Epidermal melanocyte (primary cell): ENCODE measurements at regions not wholly inside any gene's neighbourhood (a gene's known extent, or its start where the extent isn't known, plus 50 kb on each side); places are given as distances from the start of the nearest gene placed in this dataset.
A peak's percentile ranks its signal among the peaks of the same experiment; 100 is the strongest.
"Not testable (repeated sequence)": the region's sequence is repeated elsewhere in the genome, so short reads cannot be mapped to it uniquely, and the experiment has no call there.

Source experiments
- DNase-seq: peaks from one replicate; pipeline ENCODE4 v3.0.0; 2011; ENCODE audit warnings: low spot score; ENCODE audit not compliant: insufficient read length

DNA sequence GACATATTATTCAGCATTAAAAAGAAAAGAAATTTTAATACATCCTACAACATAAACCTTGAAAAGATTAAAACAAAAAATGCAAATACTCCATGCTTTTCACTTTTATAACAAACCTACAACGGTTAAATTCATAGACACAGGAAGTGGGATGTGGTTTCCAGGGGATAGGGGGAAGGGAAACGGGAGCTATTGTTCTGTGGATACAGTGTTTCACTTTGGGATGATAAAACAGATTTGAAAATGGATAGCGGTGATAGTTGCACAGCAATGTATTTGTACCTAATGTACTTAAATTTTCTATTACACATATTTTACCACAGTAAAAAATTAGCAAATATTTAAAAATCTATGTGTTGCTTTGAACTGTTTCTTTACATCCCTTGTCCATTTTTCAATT is 368.0 kb downstream of the CDY2B start:
- DNase-seq, result not testable (repeated sequence)

DNA sequence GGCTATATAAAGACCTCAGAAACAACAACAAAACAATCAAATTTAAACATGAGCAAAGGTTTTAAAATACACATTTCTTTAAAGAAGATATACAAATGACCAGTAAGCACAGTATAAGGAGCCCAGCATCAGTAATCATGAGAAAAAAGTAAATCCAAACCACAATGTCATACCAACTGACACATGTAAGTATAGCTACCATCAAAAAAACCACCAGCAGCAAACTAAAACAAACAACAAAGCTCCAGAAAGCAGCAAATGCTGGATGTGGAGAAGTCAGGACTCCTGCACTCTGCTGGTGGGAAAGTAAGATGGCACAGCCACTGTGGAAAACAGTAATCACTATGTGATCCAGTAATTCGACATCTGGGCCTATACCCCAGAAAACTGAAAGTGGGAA is 368.5 kb downstream of the CDY2B start:
- not testable (repeated sequence) for DNase-seq

DNA sequence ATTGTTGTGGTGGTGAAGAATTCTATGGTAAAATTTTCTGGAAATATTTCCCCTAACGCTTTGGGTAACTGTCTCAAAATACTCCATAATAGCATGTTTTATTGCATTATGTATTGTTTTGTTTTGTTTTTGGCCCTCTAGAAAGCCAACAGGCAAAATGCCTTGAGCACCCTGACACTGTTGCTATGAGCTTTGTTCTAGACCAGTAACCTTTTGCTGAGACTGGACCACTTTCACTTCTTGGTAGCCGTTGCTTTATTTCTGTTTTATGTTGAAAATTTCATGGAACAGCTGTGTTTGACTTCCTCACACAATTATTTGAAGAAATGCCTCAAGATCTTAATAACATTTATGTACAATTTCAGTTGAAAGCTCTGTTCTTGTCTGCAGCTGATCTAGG is 374.2 kb downstream of the CDY2B start:
- DNase-seq, result not testable (repeated sequence)

DNA sequence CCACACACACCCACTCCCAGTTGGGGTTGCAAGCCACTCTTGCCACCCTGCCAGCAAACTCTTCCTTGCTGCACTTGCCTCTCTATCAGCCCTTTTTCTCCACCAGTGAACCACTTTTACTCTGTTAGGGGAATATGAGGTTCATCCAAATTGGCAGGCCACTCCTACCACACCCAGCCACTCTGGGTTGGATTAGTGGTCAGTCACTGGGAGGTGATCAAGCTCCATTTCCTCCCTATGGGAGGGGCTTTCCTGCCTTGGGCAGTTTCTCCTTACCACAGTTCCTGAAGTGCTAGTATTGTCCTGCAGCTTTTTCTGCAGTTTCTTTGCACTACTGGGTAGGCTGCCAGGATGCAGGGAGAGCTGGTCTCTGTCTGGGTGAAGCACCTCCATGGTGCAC is 395.3 kb downstream of the CDY2B start:
- not testable (repeated sequence) for DNase-seq

DNA sequence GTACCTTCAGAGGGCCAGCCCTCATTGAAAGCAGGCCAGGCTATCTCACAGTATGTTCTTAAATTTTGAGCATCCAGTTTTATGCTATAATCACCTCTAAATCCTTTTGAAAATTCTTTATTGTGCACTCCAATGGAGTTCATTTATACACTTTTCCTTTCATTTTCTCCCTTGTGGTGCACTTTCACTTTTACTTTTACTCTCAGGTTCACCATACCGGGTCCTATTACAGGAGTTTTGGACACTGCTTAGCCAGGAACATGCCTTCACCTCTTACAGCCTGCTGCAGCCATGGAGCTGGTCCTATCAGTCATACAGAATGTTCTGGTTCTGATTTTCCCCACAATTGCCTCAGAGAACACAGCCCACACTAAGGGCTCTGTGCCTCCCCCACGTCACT is 395.9 kb downstream of the CDY2B start:
- DNase-seq, result not testable (repeated sequence)

DNA sequence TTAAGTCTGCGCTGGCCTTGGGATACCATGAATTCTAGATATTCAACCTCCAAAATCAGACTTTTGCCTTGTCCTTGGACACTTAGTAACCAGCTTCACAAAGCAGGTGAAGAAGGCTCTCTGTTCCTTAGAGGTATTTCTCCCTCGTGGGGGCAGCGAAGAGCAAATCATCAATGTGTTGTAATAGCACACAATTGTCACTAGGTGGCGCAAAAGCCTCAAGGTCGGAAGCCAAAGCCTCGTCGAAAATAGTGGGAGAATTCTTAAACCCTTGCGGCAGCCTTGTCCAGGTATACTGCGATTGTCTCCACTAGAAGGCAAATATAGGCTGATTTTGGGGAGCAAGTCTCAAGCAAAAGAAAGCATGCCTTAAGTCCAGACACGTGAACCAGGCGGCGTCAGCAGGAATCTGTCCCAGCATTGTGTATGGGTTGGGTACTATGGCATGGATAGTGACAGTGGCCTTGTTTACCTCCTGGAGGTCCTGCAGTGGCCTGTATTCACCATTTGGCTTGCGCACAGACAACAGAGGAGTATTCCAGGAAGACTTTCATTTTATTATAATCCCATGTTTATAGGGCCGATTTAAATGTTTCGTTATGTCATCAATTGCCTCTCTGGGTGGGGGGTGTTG is 398.5 kb downstream of the CDY2B start:
- DNase-seq, result not testable (repeated sequence)

DNA sequence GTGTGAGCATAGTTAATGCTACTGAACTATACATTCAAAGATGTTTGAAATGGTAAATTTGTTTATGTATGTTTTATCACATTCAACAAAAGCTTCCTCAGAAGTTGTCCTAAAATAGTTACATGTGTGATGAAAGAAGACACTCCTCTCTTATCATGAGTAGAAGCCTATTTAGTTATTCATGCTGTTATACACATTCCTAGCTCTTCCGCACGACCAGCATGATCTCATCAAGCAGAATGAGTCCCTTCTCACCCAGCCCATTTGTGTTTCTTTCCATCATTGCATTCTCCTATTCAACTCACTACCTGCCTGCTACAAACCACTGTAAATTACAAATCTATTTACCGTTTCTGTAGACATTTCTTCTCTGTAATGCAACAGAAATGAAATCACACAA is 408.0 kb downstream of the CDY2B start:
- DNase-seq, result not testable (repeated sequence)

DNA sequence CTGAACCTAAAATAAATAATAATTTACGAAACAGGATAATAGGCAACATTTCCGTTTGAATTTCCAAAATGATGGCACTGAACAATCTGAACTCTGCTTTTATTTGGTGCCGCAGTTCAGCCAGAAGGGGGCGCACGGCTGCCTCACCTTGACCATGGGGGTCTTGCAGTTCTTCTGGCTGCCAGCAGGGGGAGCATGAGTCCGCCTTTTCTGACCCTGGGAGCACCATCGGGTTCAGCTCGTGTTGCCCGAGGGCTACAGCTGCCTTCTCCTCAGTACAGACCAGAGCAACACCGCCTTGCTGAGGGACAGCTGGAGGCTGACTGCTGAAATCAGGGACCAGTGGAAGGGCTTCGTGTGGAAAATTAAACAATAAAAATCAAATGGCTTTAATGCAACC is 420.3 kb downstream of the CDY2B start:
- not testable (repeated sequence) for DNase-seq

DNA sequence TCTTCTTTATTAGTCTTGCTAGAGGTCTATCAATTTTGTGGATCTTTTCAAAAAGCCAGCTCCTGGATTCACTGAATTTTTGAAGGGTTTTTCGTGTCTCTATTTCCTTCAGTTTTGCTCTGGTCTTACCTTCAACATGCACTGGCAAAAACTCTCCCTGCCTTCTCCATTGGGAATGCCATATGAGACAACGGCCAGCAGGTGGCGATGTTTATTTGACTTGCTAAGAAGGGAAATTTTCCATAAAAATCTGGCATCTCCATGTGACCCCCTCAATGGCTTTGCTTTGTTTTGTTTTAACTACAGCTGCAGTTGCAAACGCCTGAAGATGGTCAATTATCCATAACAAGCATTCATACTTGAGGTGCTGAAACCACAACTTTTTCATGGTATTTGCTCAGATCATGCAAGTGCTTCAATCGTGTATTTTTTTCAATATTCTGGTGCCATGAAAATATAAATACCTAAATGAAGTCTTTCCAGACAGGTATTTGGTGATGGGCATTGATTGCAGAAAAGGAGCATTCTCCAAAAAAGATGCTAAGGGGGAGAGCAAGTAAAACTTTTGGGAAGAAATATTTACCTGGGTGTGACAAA is 449.4 kb downstream of the CDY2B start:
- peak; percentile 18 for DNase-seq

DNA sequence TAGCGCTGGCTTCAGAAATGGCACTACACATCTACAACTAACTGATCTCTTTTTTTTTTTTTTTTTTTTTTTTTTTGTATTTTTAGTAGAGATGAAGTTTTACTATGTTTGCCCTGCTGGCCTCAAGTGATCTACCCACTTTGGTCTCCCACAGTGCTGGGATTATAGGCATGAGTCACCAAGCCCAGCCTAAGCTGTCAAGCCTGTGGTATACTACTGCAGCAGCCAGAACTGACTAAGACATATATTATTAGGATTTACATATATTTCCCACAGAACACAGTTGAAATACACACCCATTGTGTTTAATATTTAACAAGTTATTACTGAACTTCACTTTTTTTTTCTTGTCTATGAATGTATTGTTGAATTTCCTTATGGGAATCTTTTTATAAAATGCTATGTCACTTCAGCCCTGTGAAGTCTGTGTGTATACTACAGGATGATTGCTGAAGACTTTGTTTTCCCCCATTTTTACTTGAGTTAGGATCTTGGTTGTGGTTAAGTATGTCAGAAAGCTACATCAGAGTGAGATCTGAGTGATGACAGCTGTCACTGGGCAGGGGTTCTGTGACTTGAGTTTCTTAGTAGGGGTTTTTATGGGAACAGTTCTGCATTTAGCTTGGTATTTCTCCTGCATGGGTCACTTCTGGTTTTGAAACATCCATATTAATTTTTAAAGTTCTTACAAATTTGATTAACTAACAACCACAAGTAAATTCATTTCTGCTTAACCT is 481.5 kb downstream of the CDY2B start:
- no peak for DNase-seq

DNA sequence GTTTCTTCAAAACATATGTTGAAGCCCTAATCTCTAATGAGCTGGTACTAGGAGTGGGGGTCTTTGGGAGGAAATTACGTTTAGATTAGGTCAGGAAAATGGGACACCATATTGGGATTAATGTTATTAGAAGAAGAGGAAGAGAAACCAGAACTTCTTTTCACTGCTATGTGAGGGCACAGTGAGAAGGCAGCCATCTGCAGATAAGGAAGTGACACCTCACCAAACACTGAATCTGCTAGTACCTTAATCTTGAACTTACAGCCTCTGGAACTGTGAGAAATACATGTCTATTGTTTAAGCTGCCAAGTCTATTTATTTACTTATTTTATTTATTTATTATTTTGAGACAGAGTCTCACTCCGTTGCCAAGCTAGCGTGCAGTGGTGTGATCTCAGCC is 482.4 kb downstream of the CDY2B start:
- no peak for DNase-seq

DNA sequence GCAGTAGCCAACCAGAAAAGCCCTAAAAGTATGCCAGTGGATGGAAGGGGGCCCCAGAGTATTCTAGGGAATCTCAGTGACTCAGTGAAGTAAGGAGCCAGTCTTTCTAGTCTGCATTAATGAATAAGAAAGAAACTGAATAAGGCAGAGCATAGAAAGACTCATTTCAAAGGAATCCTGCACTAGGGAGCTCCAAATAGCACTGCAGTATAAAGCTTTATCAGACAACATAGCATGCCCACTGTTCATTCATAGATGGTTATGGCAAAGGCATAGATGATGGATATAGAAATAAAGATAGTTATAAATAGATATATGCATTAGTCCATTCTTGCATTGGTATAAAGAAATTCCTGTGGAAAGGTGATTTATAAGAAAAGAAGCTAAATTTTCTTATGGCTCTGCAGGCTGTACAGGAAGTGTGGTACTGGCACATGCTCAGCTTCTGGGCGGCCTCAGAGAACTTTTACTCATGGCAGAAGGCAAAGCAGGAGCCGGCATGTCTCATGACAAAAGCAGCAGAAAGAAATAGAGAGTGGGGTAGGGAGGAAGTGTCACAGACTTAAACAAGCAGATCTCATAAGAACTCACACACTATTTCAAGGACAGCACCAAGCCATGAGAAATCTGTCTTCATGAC is 498.5 kb downstream of the CDY2B start:
- no peak for DNase-seq

DNA sequence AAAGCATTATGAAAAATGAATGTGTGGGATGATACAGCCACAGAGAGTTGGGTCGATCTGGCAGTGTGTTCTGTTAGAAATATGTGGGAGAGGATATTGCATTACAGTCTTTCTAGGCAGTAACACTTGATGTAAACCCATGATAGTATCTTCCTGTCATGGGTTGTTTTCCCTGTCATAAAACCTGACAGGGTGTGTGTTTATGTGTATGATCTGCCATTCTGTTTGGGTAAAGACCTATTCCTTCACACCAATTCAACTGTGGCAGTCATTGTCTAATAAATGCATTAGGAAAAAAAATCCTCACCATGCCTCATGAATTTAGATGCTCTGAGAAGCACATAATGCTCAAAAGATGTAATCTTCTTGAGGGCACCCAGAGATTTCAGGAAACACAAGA is 501.7 kb downstream of the CDY2B start:
- DNase-seq, result no peak

DNA sequence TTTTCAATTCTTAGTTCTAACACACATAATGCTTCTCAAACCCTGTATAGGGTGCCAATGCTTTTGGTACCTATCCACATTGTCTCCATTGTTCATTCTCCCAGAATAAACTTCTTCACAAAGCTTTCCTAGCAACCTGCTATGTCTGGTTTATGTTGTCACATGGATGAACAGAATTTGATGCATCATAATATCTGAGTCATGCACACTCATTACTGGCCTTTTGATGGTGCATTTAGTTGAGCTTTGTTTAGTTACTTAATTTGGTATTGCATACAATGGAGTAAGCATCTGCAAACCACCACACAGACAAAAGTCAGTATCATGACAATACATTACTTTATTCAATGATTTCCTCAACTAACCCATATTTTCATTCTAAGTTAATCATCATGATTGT is 511.6 kb downstream of the CDY2B start:
- no peak for DNase-seq

DNA sequence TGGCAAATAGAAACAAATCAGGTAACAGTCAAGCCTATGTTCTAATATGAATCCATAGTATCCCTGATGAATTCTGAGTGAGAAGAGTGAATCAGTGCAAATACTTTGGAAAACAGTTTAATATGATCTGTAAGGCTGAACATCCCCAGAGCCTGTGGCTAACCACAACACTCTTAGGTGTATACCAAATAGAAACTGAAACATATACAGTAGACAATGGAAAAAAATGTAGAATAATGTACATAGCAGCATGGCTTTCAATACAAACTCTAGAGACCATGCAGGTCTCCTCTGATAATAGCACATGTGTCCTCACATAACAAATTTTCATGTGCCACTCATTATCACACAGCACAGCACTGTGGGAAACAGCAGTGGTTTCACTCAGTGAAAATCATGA is 513.6 kb downstream of the CDY2B start:
- no peak for DNase-seq

DNA sequence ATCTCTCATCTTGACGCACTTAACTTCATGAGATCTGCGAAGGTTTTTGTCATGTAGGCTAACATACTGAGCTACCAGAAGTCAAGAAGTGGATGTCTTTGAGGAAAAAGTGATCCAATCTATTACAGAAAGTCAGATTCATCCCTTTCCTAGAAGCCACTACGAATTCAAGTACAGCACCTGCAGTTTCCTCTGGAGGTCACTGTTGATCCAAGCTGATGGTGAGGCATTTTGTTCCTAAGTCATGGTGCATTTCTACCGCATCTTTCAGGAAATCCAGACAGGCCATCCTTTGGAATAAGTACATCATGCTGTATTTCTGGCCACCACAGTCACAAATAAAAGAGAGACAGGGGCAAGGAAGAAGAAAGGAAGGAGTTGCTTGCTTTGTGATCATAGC is 541.0 kb downstream of the CDY2B start:
- DNase-seq, result no peak

DNA sequence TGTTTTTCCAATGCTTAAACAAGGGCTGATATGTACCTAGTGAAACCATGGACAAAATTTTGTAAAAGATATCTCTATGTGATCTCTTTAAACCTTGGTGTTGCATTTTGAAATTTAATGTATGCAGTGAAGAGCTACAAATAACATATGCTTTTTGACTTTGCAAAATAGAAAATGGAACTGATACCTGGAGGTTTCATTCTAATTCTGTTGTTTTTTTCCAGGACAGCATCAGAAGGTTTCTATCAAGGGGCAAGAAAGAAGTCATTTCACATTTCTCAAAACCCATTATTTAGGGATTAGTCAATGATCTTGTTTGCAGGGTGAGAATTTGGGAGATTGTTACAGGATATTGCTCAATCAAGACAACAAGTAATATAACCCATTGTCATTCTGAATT is 549.3 kb downstream of the CDY2B start:
- DNase-seq, result no peak

DNA sequence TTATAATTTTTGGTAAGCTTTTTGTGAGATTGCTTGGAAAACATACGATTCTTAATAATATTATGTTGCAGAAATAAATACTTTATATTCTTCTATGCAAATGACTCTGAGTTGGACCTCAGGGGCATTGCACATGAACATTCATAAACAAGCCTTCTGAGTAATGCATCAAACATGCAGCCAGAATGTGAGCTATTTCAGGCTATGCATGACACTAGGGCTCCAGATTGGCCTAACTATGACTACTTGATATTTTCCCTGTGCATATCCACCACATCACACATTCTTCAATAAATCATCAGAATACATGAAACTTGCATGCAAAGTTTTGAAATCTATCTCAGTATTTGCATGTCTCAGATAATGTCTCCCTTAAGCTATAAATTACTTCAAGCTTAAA is 560.1 kb downstream of the CDY2B start:
- no peak for DNase-seq

DNA sequence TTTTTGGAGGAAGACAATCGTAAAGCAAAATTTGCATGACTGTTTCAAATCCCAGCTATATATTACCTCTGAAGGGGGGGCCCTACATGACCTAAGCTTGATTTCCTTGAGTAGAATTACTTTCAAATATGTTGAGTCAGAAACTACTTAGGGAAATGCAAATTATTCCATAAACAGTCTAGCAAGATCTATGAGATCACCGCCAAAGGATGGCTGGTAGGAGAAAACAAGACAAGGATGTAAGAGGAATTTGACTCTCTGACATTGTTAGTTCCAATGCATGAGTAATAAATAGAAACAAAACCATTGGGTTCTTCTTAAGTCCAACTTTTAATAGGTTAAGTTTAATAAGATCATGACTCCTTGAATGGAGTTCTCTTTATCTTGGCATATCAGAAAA is 561.4 kb downstream of the CDY2B start:
- no peak for DNase-seq

DNA sequence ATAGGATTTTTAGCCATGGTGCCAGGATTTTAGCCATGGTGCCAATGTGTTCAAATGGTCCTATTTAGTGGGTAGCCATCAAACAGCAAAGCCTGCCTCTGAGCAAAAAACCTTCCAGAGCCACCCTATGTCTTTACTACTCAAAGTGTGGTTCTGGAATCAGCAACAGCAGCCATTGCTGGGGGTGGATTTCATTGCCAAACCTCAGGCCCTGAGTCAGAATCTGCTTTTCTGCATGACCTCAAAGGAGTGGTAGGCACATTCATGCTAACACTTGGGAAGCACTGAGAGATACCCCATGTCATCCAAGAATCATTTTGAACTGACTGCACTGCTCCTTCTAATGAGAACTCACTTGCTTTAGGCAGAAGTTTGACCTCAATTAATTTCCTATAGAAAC is 603.0 kb downstream of the CDY2B start:
- no peak for DNase-seq

DNA sequence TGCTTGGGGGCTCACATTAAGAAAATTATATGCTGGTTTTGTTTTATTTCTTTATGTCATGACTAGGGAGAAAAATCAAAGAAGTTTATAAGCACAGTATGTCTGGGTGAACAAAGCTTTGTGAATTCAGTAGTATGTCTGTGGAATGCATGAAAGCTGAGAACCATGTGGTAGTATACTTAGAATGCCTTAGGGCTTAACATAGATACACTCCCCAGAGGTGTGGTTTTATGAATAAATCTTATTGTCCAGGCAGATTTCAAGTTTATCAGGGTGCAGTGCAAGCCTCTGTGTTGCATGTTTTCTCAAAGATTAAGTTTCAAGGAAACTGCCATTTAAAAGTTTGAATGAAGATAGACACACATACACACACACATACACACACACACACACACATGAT is 620.5 kb downstream of the CDY2B start:
- DNase-seq, result no peak

DNA sequence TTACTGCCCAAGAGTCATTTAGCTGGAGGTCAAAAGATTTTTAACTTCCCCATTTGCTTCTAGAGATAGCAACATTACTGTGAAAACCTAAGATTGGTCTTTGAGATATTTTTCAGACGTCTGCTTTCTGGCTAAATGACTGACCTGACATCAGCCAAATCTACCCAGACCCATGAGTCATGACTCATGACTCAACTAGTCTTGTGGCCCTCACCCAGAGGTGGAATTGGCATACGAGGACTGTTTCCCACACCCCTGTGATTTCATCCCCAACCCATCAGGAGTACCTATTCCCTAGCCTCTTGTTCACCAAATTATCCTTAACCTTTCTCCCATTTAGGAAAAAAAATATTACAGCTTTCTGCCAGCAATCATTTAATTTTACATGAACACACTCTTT is 641.6 kb downstream of the CDY2B start:
- no peak for DNase-seq
